LNCAP (cell line): ENCODE measurements at regions not wholly inside any gene's neighbourhood (a gene's known extent, or its start where the extent isn't known, plus 50 kb on each side); places are given as distances from the start of the nearest gene placed in this dataset.

ENCODE experiments used
- CTCF ChIP-seq: fragments of 450-650 bp; IDR thresholded peaks from 2 replicates; pipeline ENCODE4 v1.5.1; 2017; ENCODE audit warnings: mild to moderate bottlenecking

- no peak for TF ChIP-seq CTCF
Observed at GRCh38 chr1:81428998-81429397, 371.7 kb upstream of the ADGRL2 start.

GRCh38 chr1:81424816-81425215 is 375.9 kb upstream of the ADGRL2 start:
- no peak for TF ChIP-seq CTCF

- TF ChIP-seq CTCF = no peak
Observed at GRCh38 chr1:81424061-81424460, 376.7 kb upstream of the ADGRL2 start.

GRCh38 chr1:81420760-81421159 is 380.0 kb upstream of the ADGRL2 start:
- no peak for TF ChIP-seq CTCF

- TF ChIP-seq CTCF = peak; percentile 80
Observed at GRCh38 chr1:81414488-81415015, 386.2 kb upstream of the ADGRL2 start.

- TF ChIP-seq CTCF = no peak
Observed at GRCh38 chr1:81412954-81413353, 387.8 kb upstream of the ADGRL2 start.

- TF ChIP-seq CTCF = no peak
Observed at GRCh38 chr1:81410941-81411340, 389.8 kb upstream of the ADGRL2 start.

- TF ChIP-seq CTCF = no peak
Observed at GRCh38 chr1:81410351-81410750, 390.4 kb upstream of the ADGRL2 start.
